DND-41 (cell line): ENCODE measurements at regions not wholly inside any gene's neighbourhood (a gene's known extent, or its start where the extent isn't known, plus 50 kb on each side); places are given as distances from the start of the nearest gene placed in this dataset.

Experiments used
- ATAC-seq: fragments of 200-7000 bp; cut with Tn5 transposase; 3 replicates; pipeline ENCODE4 v1.9.1; 2021; ENCODE audit warnings: low read depth; ENCODE audit not compliant: insufficient read depth
- DNase-seq: peaks from one replicate; pipeline ENCODE4 v3.0.0-alpha.2; 2020
- H2AFZ ChIP-seq: 2 replicates; pipeline ENCODE4 v1.6.0; 2012; ENCODE audit warnings: low read depth, low read length
- H3K27ac ChIP-seq: 2 replicates; pipeline ENCODE4 v1.5.1; 2012; ENCODE audit warnings: low read length, inconsistent platforms
- H3K27me3 ChIP-seq: fragments of 200-600 bp; sonication (generic); 2 replicates; pipeline ENCODE4 v1.6.0; 2012; ENCODE audit warnings: low read length, mild to moderate bottlenecking, inconsistent platforms; ENCODE audit not compliant: insufficient read depth, poor library complexity
- H3K36me3 ChIP-seq: 2 replicates; pipeline ENCODE4 v1.5.1; 2012; ENCODE audit warnings: low read length, inconsistent platforms; ENCODE audit not compliant: insufficient read depth
- H3K4me1 ChIP-seq: 2 replicates; pipeline ENCODE4 v1.5.1; 2012; ENCODE audit warnings: mild to moderate bottlenecking, low read length; ENCODE audit not compliant: insufficient read depth
- H3K4me2 ChIP-seq: 2 replicates; pipeline ENCODE4 v1.6.0; 2012; ENCODE audit warnings: mild to moderate bottlenecking, moderate library complexity, low read length, inconsistent platforms; ENCODE audit not compliant: insufficient read depth
- H3K4me3 ChIP-seq, 2 experiments: fragments of 200-600 bp in 1 of 2; shearing (Covaris generic) in 1 of 2; 2 replicates each; pipeline ENCODE4 v1.5.1; 2012 to 2016; ENCODE audit warnings: inconsistent platforms in 2 of 2, low read length in 2 of 2, mild to moderate bottlenecking in 2 of 2, low read depth in 1 of 2, moderate library complexity in 1 of 2
- H3K79me2 ChIP-seq: 2 replicates; pipeline ENCODE4 v1.6.0; 2012; ENCODE audit warnings: low read length, inconsistent platforms; ENCODE audit not compliant: insufficient read depth
- H3K9ac ChIP-seq: 2 replicates; pipeline ENCODE4 v1.6.0; 2012; ENCODE audit warnings: low read depth, mild to moderate bottlenecking, inconsistent platforms, low read length, moderate library complexity
- H3K9me3 ChIP-seq: 2 replicates; pipeline ENCODE4 v1.5.1; 2012; ENCODE audit warnings: low read length, moderate library complexity, mild to moderate bottlenecking, inconsistent platforms; ENCODE audit not compliant: insufficient read depth, severe bottlenecking
- H4K20me1 ChIP-seq: 2 replicates; pipeline ENCODE4 v1.6.0; 2012; ENCODE audit warnings: low read length; ENCODE audit not compliant: insufficient read depth
- CTCF ChIP-seq: IDR thresholded peaks from 2 replicates; pipeline ENCODE4 v1.5.1; 2012; ENCODE audit warnings: borderline replicate concordance, low read length, moderate library complexity, mild to moderate bottlenecking; ENCODE audit not compliant: poor library complexity, severe bottlenecking; ENCODE audit errors: extremely low read depth
- EZH2 ChIP-seq: IDR thresholded peaks from 3 replicates; pipeline ENCODE4 v1.6.1; 2012; ENCODE audit warnings: borderline replicate concordance, low read depth, mild to moderate bottlenecking, moderate library complexity, low read length, inconsistent platforms; ENCODE audit not compliant: severe bottlenecking

GRCh38 chr14:106787626-106788025, 1261.2 kb downstream of the TMEM121 start:
- no peak for TF ChIP-seq EZH2
- TF ChIP-seq CTCF, result no peak
- H3K4me2 ChIP-seq, result no peak overlapping the region
- H4K20me1 ChIP-seq, result no peaks in the 10 kb centered on the region
- no peaks in the 10 kb centered on the region for H3K79me2 ChIP-seq
- no peak overlapping the region for H3K4me3 ChIP-seq
- no peaks in the 10 kb centered on the region for H3K36me3 ChIP-seq
- peaks cover 42% of the 10 kb centered on the region for H3K4me1 ChIP-seq
- H3K9me3 ChIP-seq, result no peaks in the 10 kb centered on the region
- peak overlapping the region; percentile 46 for H3K9ac ChIP-seq
- DNase-seq (no peak), ATAC-seq (no peak)
- no peaks in the 10 kb centered on the region for H3K27me3 ChIP-seq
- peak overlapping the region; percentile 90 for H3K27ac ChIP-seq
- no peak overlapping the region; the same call in 1 of the 2 replicates for H2AFZ ChIP-seq

GRCh38 chr14:106788534-106788933, 1262.2 kb downstream of the TMEM121 start:
- Histone ChIP-seq H3K9ac (peak overlapping the region; percentile 46), H3K4me2 (peak overlapping the region; percentile 46), H3K36me3 (no peaks in the 10 kb centered on the region), H3K79me2 (no peaks in the 10 kb centered on the region), H3K27me3 (no peaks in the 10 kb centered on the region), H4K20me1 (no peaks in the 10 kb centered on the region), H3K27ac (peak overlapping the region; percentile 90), H2AFZ (peak overlapping the region; percentile 13; the same call in 1 of the 2 replicates), H3K4me1 (peaks cover 42% of the 10 kb centered on the region), H3K4me3 (peak overlapping the region in 1 of 2 experiments; percentile 22; a peak in 1 of 4 replicates), H3K9me3 (no peaks in the 10 kb centered on the region)
- DNase-seq, result peak; percentile 68
- TF ChIP-seq EZH2 (no peak), CTCF (no peak)
- ATAC-seq, result peak; percentile 80

GRCh38 chr14:106789318-106789717, 1262.9 kb downstream of the TMEM121 start:
- no peaks in the 10 kb centered on the region for H3K36me3 ChIP-seq
- H2AFZ ChIP-seq, result no peak overlapping the region
- H3K79me2 ChIP-seq, result no peaks in the 10 kb centered on the region
- H3K9me3 ChIP-seq, result no peaks in the 10 kb centered on the region
- no peaks in the 10 kb centered on the region for H3K27me3 ChIP-seq
- H3K4me3 ChIP-seq, result no peak overlapping the region
- H3K4me2 ChIP-seq, result no peak overlapping the region
- peak overlapping the region; percentile 59 for H3K27ac ChIP-seq
- TF ChIP-seq CTCF, result no peak
- no peak for TF ChIP-seq EZH2
- no peak overlapping the region for H3K9ac ChIP-seq
- DNase-seq (no peak), ATAC-seq (no peak)
- H4K20me1 ChIP-seq, result no peaks in the 10 kb centered on the region
- peaks cover 42% of the 10 kb centered on the region for H3K4me1 ChIP-seq
